GM12865 (cell line): ENCODE measurements at regions not wholly inside any gene's neighbourhood (a gene's known extent, or its start where the extent isn't known, plus 50 kb on each side); places are given as distances from the start of the nearest gene placed in this dataset.
A peak's percentile ranks its signal among the peaks of the same experiment; 100 is the strongest.
"Not testable (repeated sequence)": the region's sequence is repeated elsewhere in the genome, so short reads cannot be mapped to it uniquely, and the experiment has no call there.

ENCODE experiments used
- DNase-seq: peaks from one replicate; pipeline ENCODE4 v3.0.0; 2010; ENCODE audit warnings: low read depth
- H3K4me3 ChIP-seq: 2 replicates; pipeline ENCODE4 v1.5.1; 2011; ENCODE audit warnings: mild to moderate bottlenecking, low read depth, low read length, control low read depth
- CTCF ChIP-seq: IDR thresholded peaks from 2 replicates; pipeline ENCODE4 v1.5.1; 2011; ENCODE audit warnings: low read length, control low read depth, low read depth, inconsistent platforms; ENCODE audit not compliant: insufficient read depth; ENCODE audit errors: missing control alignments

GRCh38 chr10:8360814-8361509, 306.5 kb downstream of the GATA3 start:
- H3K4me3 ChIP-seq: no peak overlapping the region
- TF ChIP-seq CTCF: no peak
- no peak for DNase-seq

- no peak for TF ChIP-seq CTCF
- no peak for DNase-seq
- H3K4me3 ChIP-seq: no peak overlapping the region
Measured at GRCh38 chr10:8361510-8361844, 307.0 kb downstream of the GATA3 start.

GRCh38 chr10:8365935-8366911, 311.7 kb downstream of the GATA3 start:
- no peak for TF ChIP-seq CTCF
- no peak overlapping the region for H3K4me3 ChIP-seq
- peak; percentile 37 for DNase-seq

GRCh38 chr10:8367672-8368411, 313.4 kb downstream of the GATA3 start:
- DNase-seq, H3K4me3 ChIP-seq: not testable (repeated sequence)

GRCh38 chr10:8369666-8370065, 315.2 kb downstream of the GATA3 start:
- no peak overlapping the region for H3K4me3 ChIP-seq
- TF ChIP-seq CTCF: no peak
- DNase-seq: peak; percentile 76

GRCh38 chr10:8374334-8374733, 319.8 kb downstream of the GATA3 start:
- TF ChIP-seq CTCF: no peak
- no peak for DNase-seq
- H3K4me3 ChIP-seq: no peak overlapping the region

- H3K4me3 ChIP-seq: no peak overlapping the region
- no peak for TF ChIP-seq CTCF
- no peak for DNase-seq
Measured at GRCh38 chr10:8375137-8375536, 320.6 kb downstream of the GATA3 start.
